Stimulated activated CD8-positive, alpha-beta memory T cell treated with anti-CD3 and anti-CD28 coated beads, Interleukin-4, amount 100 ng/mL, for 48 hours (primary cell): ENCODE measurements at regions not wholly inside any gene's neighbourhood (a gene's known extent, or its start where the extent isn't known, plus 50 kb on each side); places are given as distances from the start of the nearest gene placed in this dataset.
"Not testable (repeated sequence)": the region's sequence is repeated elsewhere in the genome, so short reads cannot be mapped to it uniquely, and the experiment has no call there.

Experiments used
- DNase-seq: peaks from one replicate; pipeline ENCODE4 v3.0.0-alpha.2; 2020

GRCh38 chr5:166166071-166166470 lies 2125.4 kb upstream of the WWC1 start:
- DNase-seq = no peak

DNA sequence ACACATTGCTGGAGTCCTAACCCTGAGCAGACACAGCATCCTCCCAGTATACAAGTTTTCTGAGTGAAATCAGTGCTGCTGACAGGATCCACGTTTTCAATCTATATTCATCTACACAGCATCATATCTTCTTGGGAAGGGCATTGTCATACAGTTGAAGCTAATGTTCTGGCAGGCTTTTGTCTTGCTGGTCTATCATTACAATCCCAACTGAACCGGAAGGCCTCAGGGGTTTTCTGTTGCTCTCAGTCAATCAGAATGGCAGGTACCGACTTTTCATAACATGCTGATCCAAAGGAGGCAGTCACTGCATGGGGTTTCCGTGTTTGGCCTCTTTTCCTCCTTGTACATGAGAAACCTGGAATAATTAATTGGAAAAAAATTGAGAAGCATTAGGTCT lies 2118.8 kb upstream of the WWC1 start:
- DNase-seq = no peak

- DNase-seq = no peak
These were observed 2112.9 kb upstream of the WWC1 start for GRCh38 chr5:166178411-166179080.

DNA sequence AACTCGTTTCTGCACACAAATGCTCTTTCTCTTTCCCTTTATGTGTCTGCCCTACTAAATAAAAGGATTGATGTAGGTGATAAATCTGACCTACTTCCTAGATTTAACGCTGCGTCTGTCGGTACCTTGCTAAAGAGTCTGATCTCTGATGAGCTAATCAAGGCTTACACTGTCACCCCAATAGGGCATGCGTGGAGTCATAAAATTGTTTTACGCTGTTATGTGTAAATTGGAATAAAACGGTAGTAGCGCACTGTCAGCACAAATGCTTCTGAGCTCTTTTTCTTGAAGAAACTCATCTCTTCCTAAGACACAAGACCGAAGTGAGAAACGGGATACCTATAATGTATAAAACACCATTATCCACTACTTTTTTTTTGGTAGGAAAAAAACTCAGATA lies 2106.3 kb upstream of the WWC1 start:
- no peak for DNase-seq

- DNase-seq = no peak
These were observed 2102.7 kb upstream of the WWC1 start for GRCh38 chr5:166188501-166189325.

DNA sequence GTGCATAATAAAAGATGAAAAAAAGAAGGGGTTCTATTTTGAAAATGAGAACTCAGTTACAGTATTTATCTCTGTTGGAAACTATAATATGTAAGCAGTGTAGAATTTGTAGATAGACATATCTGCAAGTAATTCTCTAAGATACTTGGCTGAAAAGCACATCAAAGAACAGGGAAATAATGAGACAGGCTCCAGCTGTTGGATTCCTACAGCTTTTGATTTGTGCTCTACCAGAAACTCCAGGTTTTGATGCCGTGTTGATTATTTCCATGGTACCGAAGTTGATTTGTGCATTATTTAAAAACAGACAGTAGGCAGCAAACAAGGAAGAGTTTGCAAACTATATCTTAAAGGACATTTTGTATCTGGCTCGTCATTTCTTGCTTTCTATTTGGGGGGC lies 2098.7 kb upstream of the WWC1 start:
- DNase-seq = no peak

- no peak for DNase-seq
These were observed 2095.5 kb upstream of the WWC1 start for GRCh38 chr5:166195981-166196380.

DNA sequence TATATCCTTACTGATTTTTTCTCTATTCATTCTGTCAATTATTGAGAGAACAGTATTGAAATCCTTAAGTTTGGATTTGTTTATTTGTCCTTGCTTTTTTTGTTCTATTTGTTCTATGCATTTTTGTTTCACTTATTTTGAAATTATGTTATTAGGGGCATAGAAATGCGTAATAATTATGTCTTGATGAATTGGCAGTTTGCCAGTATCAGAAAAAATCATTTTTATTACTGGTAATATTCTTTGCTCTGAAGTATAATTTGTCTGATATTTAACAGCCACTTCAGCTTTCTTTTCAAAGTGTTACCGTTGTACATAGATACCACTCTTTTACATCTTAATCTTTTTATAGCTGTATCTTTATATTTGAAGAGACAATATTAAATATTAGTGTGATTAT lies 2090.9 kb upstream of the WWC1 start:
- DNase-seq = no peak

GRCh38 chr5:166211640-166212039 lies 2079.8 kb upstream of the WWC1 start:
- DNase-seq = no peak

DNA sequence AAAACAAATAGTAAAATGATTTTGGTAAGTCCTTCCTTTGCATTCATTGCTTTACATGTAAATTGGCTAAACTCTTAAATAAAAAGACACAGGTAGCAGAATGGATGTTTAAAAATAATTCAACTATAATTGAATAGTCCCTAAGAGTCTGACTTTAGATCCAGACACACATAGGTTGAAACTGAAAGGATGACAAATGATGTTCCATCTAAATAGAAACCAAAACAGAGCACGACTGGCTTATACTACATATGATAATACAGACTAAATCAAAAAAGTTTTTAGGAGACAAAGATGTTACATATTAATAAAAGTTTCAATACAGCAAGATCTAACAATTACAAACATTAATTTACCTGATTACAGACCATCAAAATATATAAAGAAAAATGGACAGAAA lies 2055.1 kb upstream of the WWC1 start:
- DNase-seq = no peak

DNA sequence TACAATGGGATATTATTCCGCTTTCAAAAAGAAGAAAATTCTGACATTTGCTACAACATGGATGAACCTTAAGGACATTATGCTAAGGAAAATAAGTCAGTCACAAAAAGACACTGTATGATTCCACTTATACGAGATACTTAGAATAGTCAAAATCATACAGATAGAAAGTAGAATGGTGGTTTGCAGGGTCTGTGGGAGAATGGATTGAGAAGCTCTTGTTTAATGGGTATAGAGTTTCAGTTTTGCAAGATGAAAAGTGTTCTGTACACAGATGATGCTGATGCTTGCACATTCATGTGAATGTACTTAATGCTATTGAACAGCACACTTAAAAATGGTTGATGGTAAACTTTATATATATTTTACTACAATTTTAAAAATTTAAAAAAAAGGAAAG lies 2050.7 kb upstream of the WWC1 start:
- DNase-seq = no peak

DNA sequence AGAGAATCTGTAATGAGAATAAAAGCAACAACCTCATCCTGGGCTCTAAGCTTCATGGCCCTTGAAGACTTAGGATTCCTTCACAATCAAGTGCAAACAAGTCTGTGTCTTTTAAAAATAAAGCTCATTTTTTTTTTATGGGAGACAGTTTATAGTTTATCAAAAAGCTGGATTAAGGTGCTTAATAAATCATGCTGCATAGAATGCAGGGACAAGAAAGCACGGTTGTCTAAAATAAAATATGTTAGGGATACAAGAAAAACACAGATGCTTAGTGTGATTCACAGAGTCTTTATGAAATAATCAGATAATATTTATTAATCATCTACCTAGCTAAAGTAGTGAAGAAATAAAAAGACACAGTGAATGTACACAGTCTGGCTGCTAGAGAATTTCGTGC lies 2045.9 kb upstream of the WWC1 start:
- DNase-seq = no peak

DNA sequence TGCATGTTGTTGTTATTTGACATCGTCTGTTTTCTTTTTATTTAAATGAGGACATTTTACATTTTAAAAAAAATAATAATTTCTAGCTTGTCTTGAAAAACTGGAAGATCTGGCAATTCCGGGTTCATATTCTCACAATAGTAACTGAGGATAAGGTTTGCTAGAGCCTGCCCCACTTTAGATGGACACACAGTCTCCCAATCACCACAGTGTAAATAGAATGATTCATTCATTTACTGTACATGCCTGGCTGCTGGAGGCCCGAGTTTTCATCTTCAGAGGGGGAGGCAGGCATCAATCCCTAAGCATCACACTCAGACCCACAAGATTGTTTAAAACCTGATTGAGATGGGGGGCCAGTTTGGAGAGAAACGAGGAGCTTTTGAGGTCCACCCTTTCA lies 2039.7 kb upstream of the WWC1 start:
- DNase-seq = no peak

DNA sequence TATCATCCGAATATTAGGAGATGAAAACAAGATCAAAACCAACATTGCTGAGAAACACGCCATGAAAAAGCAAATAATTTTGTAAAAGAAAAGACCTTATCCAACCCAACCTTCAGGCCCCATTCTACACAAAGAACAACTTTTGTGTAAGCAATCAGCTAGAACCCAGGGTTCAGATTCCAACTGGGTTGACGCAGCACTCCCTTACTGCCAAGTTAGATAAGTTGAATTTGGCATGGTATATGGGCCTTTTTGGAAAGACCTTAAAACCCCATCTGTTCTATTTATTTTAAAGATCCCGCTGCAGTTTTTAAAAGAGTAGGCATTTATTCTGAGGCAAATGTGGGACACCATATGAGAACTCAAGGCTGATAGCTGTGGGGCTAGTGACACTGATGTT lies 2033.8 kb upstream of the WWC1 start:
- no peak for DNase-seq

GRCh38 chr5:166262395-166262794 lies 2029.0 kb upstream of the WWC1 start:
- no peak for DNase-seq

DNA sequence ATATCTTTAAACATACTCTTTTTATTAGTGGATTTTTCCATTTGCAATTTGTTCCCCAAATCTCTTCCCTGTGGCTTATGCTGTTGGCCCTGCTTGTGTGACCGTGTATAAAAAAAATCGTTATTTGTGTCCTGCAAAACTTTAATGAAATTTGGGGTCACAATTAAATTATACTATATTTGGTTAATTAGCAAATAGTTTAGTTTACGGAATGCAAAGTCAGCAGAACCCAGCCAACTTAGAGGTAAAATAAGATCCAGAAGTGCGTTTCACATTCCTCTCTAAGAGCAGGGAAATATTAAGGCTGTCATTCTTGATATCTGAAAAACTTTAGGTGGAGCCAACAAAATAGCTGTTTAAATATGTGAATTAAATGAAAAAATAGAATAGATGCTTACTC lies 2023.5 kb upstream of the WWC1 start:
- DNase-seq = no peak

DNA sequence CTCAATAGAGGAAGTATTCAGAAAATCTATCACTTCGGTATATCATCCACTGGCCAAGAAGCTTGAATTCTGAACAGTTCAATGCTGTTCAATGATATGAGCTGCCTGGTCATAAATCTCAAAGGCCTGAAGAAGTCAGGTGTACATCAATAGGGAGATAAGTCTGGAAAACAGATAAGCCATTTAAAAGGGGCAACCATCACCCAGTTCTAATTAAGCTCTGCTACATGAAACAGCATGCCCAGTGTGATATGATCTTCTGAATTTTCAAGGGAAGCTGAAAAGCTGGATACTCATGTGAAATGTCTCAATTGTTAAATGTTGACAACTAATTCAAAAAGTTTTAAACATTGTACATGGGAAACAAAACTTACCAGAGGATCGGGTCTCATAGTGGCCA lies 2020.7 kb upstream of the WWC1 start:
- DNase-seq = no peak

GRCh38 chr5:166276006-166276405 lies 2015.4 kb upstream of the WWC1 start:
- no peak for DNase-seq

DNA sequence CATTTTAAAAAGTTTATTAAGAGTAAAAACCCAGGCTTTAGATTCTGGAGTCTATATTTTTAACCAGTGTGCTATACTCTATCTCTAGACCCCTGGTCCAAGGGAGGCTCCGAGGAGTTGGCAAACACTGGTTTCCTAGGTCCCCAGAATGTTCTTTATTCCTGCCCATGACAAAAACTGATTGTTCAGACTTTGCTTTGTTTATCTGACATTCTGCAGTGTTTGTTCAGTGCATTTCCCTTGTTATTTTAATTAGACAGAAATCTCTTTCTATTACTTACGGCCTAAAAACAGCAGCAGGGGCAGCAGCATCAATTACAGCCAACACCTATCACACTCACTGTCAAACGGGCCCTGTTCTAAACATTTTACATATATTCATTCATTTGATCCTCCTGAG lies 2011.6 kb upstream of the WWC1 start:
- DNase-seq = no peak

GRCh38 chr5:166281433-166281832 lies 2010.0 kb upstream of the WWC1 start:
- no peak for DNase-seq

- no peak for DNase-seq
These were observed 2008.5 kb upstream of the WWC1 start for GRCh38 chr5:166282939-166283338.

DNA sequence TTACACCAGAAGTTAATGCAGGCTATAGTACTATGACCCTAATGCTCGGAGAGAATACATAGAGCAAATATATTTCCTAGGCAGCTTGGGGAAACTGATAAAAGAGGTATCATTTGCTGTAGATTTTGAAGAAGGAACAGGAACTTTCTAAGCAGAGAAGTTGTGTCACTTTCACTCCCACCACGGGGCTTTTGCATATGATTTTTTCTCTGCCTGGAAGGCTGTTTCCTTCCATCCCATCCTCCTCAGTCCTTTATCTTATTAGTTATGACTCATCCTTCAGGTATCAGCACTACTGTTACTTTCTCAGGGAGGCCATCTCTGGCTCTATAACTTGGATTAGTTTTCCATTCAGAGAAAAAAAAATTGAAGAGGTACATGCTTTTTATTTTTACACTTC lies 2006.1 kb upstream of the WWC1 start:
- DNase-seq = no peak

DNA sequence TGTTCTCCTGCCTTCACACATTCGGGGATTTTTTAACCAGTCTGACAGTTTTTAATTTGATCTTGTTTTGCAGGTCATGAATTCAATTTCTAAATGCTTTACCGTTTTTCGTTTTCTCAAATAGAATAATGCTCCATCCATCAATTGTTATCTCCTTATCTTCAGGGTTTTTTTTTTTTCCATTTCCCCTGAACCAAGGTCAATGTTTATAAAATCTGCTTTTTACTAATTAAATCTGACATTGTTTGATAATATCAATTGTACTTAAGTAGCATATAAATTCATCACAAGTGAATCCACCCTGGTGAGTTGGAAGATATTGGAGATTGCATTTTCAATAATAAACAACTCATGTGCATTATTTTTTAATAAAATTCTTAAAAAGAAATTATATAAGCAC lies 2004.6 kb upstream of the WWC1 start:
- no peak for DNase-seq

DNA sequence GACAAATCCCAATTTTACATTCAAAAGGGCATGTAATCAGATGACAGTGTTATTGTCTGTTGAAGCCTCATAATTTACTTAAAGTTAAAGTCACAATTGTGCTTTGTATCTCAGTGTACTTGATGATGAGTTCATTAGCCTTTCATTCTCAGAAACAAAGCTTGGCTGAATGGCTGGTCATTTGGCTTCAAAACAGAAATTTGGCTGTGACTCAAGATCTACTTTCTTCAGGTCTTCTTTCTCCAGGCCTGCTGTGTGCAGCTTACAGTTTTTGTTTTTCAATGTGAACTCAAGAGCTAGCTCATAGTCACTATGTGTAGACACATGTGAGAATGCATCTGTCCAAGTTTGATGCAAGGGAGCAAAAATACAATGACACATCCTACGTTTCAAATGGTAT lies 2003.6 kb upstream of the WWC1 start:
- no peak for DNase-seq

- not testable (repeated sequence) for DNase-seq
These were observed 1999.6 kb upstream of the WWC1 start for GRCh38 chr5:166291800-166292199.
